Nephron progenitor cell (in vitro differentiated cells): ENCODE measurements at regions not wholly inside any gene's neighbourhood (a gene's known extent, or its start where the extent isn't known, plus 50 kb on each side); places are given as distances from the start of the nearest gene placed in this dataset.

Source experiments
- DNase-seq: peaks from one replicate; pipeline ENCODE4 v3.0.0; 2021
- H3K27ac Mint-ChIP-seq: 2 replicates; pipeline ENCODE4 v1.8.0; 2021; ENCODE audit warnings: mild to moderate bottlenecking, moderate library complexity, mixed read lengths
- H3K27me3 Mint-ChIP-seq: 2 replicates; pipeline ENCODE4 v1.8.0; 2021; ENCODE audit warnings: mild to moderate bottlenecking, low read depth, mixed read lengths; ENCODE audit not compliant: poor library complexity
- H3K36me3 Mint-ChIP-seq: 2 replicates; pipeline ENCODE4 v1.8.0; 2021; ENCODE audit warnings: low read depth, mixed read lengths
- H3K4me1 Mint-ChIP-seq: 2 replicates; pipeline ENCODE4 v1.8.0; 2021; ENCODE audit warnings: mixed read lengths
- H3K4me3 Mint-ChIP-seq: 2 replicates; pipeline ENCODE4 v1.8.0; 2021; ENCODE audit warnings: mild to moderate bottlenecking, moderate library complexity, mixed read lengths
- H3K9me3 Mint-ChIP-seq: 2 replicates; pipeline ENCODE4 v1.8.0; 2021; ENCODE audit warnings: mild to moderate bottlenecking, moderate library complexity, mixed read lengths
- CTCF ChIP-seq: fragments of 200-600 bp; sonication (generic); IDR thresholded peaks from 2 replicates; pipeline ENCODE4 v1.5.0; 2021; ENCODE audit warnings: antibody characterized with exemption

GRCh38 chr2:23215016-23215415 is 170.0 kb upstream of the KLHL29 start:
- no peak for TF ChIP-seq CTCF
- no peaks in the 10 kb centered on the region for H3K9me3 Mint-ChIP-seq
- no peak for DNase-seq
- H3K36me3 Mint-ChIP-seq = no peaks in the 10 kb centered on the region
- no peak overlapping the region for H3K4me3 Mint-ChIP-seq
- H3K4me1 Mint-ChIP-seq = no peaks in the 10 kb centered on the region
- peaks cover 7% of the 10 kb centered on the region for H3K27me3 Mint-ChIP-seq
- H3K27ac Mint-ChIP-seq = no peak overlapping the region

- H3K4me1 Mint-ChIP-seq = no peaks in the 10 kb centered on the region
- DNase-seq = no peak
- no peak for TF ChIP-seq CTCF
Observed at GRCh38 chr2:23219666-23220065, 165.3 kb upstream of the KLHL29 start.

GRCh38 chr2:23220513-23221094 is 164.4 kb upstream of the KLHL29 start:
- no peaks in the 10 kb centered on the region for H3K9me3 Mint-ChIP-seq
- no peak overlapping the region for H3K4me3 Mint-ChIP-seq
- no peak for TF ChIP-seq CTCF
- H3K36me3 Mint-ChIP-seq = no peaks in the 10 kb centered on the region
- H3K4me1 Mint-ChIP-seq = no peaks in the 10 kb centered on the region
- H3K27me3 Mint-ChIP-seq = peaks cover 7% of the 10 kb centered on the region
- no peak overlapping the region for H3K27ac Mint-ChIP-seq
- DNase-seq = no peak

More at GRCh38 chr2:23219666-23220065, 165.3 kb upstream of the KLHL29 start:
- no peak overlapping the region for H3K4me3 Mint-ChIP-seq
- H3K27ac Mint-ChIP-seq = no peak overlapping the region
- H3K27me3 Mint-ChIP-seq = peaks cover 10% of the 10 kb centered on the region
- no peaks in the 10 kb centered on the region for H3K36me3 Mint-ChIP-seq
- no peaks in the 10 kb centered on the region for H3K9me3 Mint-ChIP-seq

- DNase-seq = no peak
- Mint-ChIP-seq H3K36me3 (no peaks in the 10 kb centered on the region), H3K4me3 (no peak overlapping the region), H3K9me3 (no peaks in the 10 kb centered on the region), H3K27ac (no peak overlapping the region), H3K27me3 (peaks cover 7% of the 10 kb centered on the region), H3K4me1 (no peaks in the 10 kb centered on the region)
- no peak for TF ChIP-seq CTCF
Observed at GRCh38 chr2:23221236-23221635, 163.7 kb upstream of the KLHL29 start.

GRCh38 chr2:23221901-23222300 is 163.1 kb upstream of the KLHL29 start:
- no peaks in the 10 kb centered on the region for H3K9me3 Mint-ChIP-seq
- no peak overlapping the region for H3K27ac Mint-ChIP-seq
- no peak overlapping the region for H3K4me3 Mint-ChIP-seq
- DNase-seq = no peak
- no peak for TF ChIP-seq CTCF
- H3K27me3 Mint-ChIP-seq = peaks cover 7% of the 10 kb centered on the region
- H3K4me1 Mint-ChIP-seq = no peaks in the 10 kb centered on the region
- no peaks in the 10 kb centered on the region for H3K36me3 Mint-ChIP-seq

GRCh38 chr2:23230885-23231284 is 154.1 kb upstream of the KLHL29 start:
- TF ChIP-seq CTCF = no peak

More at GRCh38 chr2:23230885-23231284, 154.1 kb upstream of the KLHL29 start:
- no peak overlapping the region for H3K27ac Mint-ChIP-seq
- H3K27me3 Mint-ChIP-seq = peaks cover 4% of the 10 kb centered on the region
- peaks cover 7% of the 10 kb centered on the region for H3K36me3 Mint-ChIP-seq
- H3K4me3 Mint-ChIP-seq = peak overlapping the region; percentile 42
- peaks cover 5% of the 10 kb centered on the region for H3K4me1 Mint-ChIP-seq
- DNase-seq = no peak
- peaks cover 12% of the 10 kb centered on the region for H3K9me3 Mint-ChIP-seq
